HG03460 (cell line): ENCODE measurements at regions not wholly inside any gene's neighbourhood (a gene's known extent, or its start where the extent isn't known, plus 50 kb on each side); places are given as distances from the start of the nearest gene placed in this dataset.
"Not testable (repeated sequence)": the region's sequence is repeated elsewhere in the genome, so short reads cannot be mapped to it uniquely, and the experiment has no call there.

ENCODE experiments used
- ATAC-seq: cut with Tn5 transposase; IDR thresholded peaks from one replicate; pipeline ENCODE4 v1.9.1; 2021; ENCODE audit not compliant: unreplicated experiment

GRCh38 chr22:22061085-22062077 is 78.8 kb upstream of the TOP3B start:
- ATAC-seq: no peak

- no peak for ATAC-seq
Observed at GRCh38 chr22:22060200-22061084, 77.9 kb upstream of the TOP3B start.

GRCh38 chr22:22059291-22060002 is 76.9 kb upstream of the TOP3B start:
- no peak for ATAC-seq

DNA sequence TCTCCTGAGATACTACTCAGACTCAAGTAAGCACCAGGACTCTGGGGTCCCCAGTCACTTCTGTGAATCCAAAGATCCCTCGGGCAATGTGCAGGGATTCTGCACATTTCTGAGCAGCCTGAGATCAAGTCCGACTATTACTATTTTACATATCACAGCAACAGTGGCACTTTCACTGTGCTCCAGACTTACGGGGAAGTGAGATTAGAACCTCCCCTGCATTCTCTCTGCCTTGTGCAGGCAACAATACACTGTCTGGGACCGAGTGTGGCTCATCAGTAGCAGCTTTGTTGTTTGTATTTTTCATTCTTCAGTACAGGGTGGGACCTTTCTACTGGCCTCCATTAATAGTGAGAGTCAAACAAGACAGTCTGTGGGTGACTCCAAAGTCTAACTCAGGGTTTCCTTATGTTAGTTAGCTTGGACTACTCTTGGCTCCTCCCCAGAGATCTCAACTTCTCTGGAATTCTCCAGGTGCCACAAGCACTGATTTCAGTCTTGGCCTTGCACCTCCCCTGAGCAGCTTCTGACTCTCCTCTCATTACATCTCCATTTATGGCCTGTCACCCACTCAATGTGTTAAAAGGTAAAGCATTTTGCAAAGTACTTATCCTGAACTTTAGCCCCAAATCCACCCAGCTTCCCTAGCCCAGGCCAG is 76.2 kb upstream of the TOP3B start:
- ATAC-seq: no peak

- no peak for ATAC-seq
Observed at GRCh38 chr22:22057617-22058378, 75.2 kb upstream of the TOP3B start.

GRCh38 chr22:22056809-22057594 is 74.4 kb upstream of the TOP3B start:
- ATAC-seq: not testable (repeated sequence)

GRCh38 chr22:22052548-22053139 is 70.1 kb upstream of the TOP3B start:
- not testable (repeated sequence) for ATAC-seq

DNA sequence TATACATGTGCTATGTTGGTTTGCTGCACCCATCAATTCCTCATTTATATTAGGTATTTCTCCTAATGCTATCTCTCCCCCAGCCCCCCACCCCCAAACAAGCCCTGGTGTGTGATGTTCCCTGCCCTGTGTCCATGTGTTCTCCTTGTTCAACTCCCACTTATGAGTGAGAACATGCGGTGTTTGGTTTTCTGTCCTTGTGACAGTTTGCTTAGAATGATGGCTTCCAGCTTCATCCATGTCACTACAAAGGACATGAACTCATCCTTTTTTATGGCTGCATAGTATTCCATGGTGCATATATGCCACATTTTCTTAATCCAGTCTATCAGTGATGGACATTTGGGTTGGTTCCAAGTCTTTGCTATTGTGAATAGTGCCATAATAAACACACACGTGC is 68.4 kb upstream of the TOP3B start:
- not testable (repeated sequence) for ATAC-seq

DNA sequence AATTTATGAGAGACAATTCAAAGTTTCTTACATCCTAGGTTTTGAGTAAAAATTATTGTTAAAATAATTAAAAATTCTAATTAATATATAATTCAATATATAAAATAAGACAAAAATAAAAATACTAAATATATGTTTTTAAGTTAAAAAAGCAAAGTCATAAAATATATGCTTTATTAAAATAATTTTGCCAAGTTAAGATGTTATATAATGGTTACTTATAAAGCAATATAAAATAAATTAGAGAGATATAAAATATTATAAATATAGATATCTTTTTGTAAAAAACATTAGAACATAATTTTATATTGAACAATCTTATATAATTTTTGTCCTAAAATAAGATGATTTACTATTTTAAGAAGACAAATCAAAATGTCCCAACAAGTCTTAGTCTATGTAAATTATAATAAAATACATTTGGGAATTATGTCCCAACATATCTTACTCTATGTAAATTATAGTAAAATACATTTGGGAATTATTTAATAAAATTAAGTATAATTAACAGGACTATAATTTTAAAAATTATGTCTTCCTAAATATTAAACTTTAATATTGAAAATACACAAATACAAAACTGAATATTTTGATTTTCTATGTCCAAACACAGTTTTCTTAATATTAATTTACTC is 67.7 kb upstream of the TOP3B start:
- no peak for ATAC-seq

DNA sequence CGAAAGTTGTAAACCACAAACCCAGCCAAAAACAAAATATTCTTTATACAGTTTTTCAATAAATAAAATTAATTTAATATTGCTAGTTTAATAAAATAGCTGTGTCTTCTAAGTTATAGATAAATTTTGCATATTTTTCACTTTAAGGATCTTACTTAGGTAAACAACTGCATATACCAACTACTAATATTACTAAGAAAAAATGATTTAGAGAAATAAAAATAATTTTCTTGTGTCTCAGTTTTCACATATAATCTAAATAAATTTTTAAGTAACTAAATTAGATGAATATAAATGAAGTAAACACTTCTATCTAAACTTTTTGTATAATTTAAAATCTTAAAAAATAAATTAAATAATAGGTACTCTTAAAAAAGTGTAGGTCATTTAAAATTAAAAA is 67.1 kb upstream of the TOP3B start:
- no peak for ATAC-seq

- ATAC-seq: no peak
Observed at GRCh38 chr22:22048981-22049531, 66.5 kb upstream of the TOP3B start.

DNA sequence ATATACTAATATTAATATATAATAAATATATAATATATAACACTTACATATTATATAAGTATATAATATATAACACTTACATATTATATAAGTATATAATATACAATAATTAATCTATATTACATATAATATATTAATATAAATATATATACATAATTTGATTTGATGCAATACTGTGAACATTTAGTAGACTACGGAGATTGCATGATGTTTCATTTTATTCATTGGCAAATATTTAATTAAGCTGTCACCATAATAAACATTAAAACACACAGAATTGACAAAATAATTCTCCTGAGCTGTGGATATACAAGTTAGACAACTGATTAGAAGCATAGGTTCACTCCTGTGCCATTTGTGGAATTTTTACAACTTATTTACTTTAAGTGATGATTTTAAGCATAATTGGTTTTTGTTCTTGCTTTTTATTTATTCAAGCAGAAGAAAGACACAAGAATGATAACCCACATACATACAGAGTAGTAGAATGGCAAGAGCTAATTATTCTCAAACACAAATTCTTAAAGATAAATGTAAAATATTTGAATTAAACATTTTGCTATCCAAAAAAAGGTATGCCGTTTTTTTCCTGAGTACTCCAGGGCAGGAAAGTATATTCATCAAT is 65.8 kb upstream of the TOP3B start:
- no peak for ATAC-seq

DNA sequence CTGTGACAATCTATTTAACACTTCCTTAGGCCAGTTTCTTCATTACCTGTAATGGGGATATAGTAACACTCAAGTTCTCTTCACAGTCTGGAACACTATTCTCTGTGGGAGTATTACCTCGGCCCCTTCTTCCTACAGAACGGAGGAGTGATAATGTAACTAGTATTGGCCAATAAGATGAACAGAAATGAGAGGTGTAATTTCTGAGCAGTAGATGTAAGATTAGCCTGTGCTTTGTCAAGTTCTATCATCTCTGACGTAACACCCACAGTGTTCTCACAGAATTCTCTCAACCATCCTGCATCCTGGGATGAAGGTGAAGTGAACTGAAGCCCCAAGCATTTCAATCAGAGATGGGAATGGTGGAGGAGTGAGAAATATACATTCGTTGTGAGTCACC is 65.2 kb upstream of the TOP3B start:
- no peak for ATAC-seq

DNA sequence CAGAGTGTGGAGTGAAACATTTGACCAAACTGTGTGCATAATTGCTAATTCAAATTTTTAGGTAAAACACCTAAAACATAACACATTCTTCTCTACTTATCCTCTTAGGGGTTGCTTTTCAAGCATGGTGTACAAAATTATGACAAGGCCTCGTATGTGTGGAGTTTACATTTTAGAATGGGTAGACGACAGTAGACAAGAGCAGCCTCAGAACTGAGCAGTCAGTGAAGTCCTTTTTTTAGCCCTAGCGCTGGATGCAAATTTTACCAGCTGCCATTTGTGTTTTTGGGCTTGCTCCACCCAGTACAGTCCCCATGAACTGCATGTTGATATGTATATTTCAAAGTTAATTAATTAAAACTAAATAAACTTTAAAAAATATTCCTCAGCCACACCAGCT is 64.7 kb upstream of the TOP3B start:
- ATAC-seq: no peak

- ATAC-seq: no peak
Observed at GRCh38 chr22:22046370-22046769, 63.8 kb upstream of the TOP3B start.

DNA sequence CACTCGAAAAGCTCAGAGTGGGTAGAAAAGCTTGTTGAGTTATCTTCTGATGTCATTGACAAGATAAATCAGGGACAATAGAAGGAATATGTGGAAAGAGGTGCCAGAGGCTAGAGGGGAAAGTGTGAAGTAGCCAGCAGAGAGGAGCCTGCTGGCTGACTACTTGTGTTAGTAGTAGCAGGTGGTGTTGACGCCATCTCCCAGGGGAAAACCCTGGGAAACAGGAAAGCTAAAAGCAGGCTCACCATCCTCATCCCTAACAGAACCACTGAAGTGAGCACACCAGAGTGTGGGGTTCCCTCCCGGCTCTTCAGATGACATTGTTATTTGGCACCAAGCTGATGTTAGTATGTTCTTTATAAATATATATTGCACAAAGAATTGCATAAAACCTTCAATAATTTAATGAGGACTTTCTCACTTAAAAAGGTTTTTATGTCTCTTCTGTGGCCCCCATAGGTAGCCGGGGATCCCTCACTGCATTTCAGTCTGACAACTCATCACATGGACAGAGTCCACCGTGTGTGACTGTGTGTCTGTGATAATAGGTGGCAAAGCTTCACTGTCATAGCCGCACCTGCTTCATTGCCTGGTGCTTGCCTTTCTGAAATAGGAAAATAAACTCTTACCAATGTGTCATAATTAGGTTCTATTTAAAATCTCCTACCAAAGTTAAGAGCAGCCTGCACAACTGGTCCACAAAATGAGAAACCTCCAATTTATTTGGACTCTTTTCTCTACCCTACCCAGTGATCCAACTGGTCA is 63.2 kb upstream of the TOP3B start:
- no peak for ATAC-seq

DNA sequence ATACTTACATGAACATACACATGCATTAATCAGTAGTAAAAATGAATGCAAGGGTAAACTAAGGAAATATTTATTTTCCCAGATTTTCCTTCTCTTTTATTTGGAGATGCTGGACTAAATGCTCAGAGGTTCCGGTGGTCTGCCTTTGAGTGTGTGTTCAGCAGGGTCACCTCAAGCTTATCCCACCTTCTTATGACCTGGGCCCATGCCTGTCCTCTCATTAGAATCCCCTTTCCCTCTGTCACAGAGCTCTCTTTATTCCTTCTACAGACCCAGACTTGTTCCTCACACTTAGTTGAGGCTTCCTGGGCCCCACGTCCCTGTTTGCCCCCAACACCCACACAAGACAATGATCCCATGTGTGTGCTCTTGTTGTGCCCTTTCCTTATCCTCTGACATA is 61.6 kb upstream of the TOP3B start:
- ATAC-seq: no peak
